KMS-11 (cell line): ENCODE measurements at regions not wholly inside any gene's neighbourhood (a gene's known extent, or its start where the extent isn't known, plus 50 kb on each side); places are given as distances from the start of the nearest gene placed in this dataset.

Experiments
- H2AFZ ChIP-seq: fragments of 200-600 bp; sonication (generic); 2 replicates; pipeline ENCODE4 v1.6.1; 2016; ENCODE audit warnings: antibody characterized with exemption, mixed run types, low read depth
- H3K27ac ChIP-seq: fragments of 200-600 bp; sonication (generic); 2 replicates; pipeline ENCODE4 v1.6.1; 2016; ENCODE audit warnings: mild to moderate bottlenecking, mixed run types
- H3K27me3 ChIP-seq: fragments of 200-600 bp; sonication (generic); 2 replicates; pipeline ENCODE4 v1.6.1; 2017; ENCODE audit warnings: mild to moderate bottlenecking, low read depth, mixed run types, moderate library complexity; ENCODE audit not compliant: insufficient read depth
- H3K36me3 ChIP-seq: fragments of 200-600 bp; sonication (generic); 2 replicates; pipeline ENCODE4 v1.6.1; 2017; ENCODE audit warnings: mild to moderate bottlenecking, mixed run types; ENCODE audit not compliant: insufficient read depth
- H3K4me1 ChIP-seq: fragments of 200-600 bp; sonication (generic); 2 replicates; pipeline ENCODE4 v1.6.1; 2016; ENCODE audit warnings: mild to moderate bottlenecking, low read depth, mixed run types; ENCODE audit not compliant: poor library complexity, severe bottlenecking
- H3K4me2 ChIP-seq: fragments of 200-600 bp; sonication (generic); 2 replicates; pipeline ENCODE4 v1.7.0; 2016; ENCODE audit warnings: mild to moderate bottlenecking, mixed run types
- H3K4me3 ChIP-seq: fragments of 200-600 bp; sonication (generic); IDR thresholded peaks from 2 replicates; pipeline ENCODE4 v1.6.1; 2017; ENCODE audit warnings: low read depth, low read length, mixed read lengths; ENCODE audit not compliant: insufficient read depth
- H3K79me2 ChIP-seq: fragments of 200-600 bp; sonication (generic); 2 replicates; pipeline ENCODE4 v1.6.1; 2016; ENCODE audit warnings: low read depth, mixed run types; ENCODE audit not compliant: insufficient read depth
- H3K9ac ChIP-seq: fragments of 200-600 bp; sonication (generic); 2 replicates; pipeline ENCODE4 v1.6.1; 2016; ENCODE audit warnings: mild to moderate bottlenecking, mixed run types
- H4K20me1 ChIP-seq: fragments of 200-600 bp; sonication (generic); 2 replicates; pipeline ENCODE4 v1.6.1; 2016; ENCODE audit warnings: mild to moderate bottlenecking, mixed run types; ENCODE audit not compliant: insufficient read depth
- CTCF ChIP-seq: fragments of 200-600 bp; sonication (generic); conservative IDR thresholded peaks from 2 replicates; pipeline ENCODE4 v1.6.1; 2017; ENCODE audit warnings: low read depth, mild to moderate bottlenecking, antibody characterized with exemption, low read length, moderate library complexity, mixed read lengths

- no peak for TF ChIP-seq CTCF
- Histone ChIP-seq H3K27ac (peak overlapping the region; percentile 82), H3K4me2 (peak overlapping the region; percentile 83), H3K79me2 (no peaks in the 10 kb centered on the region), H2AFZ (0 out of 2 replicates have a peak overlapping the region, but pooled peaks have one; percentile 74), H3K4me1 (peaks cover 50% of the 10 kb centered on the region), H3K9ac (peak overlapping the region; percentile 63; the same call in 1 of the 2 replicates), H4K20me1 (no peaks in the 10 kb centered on the region), H3K4me3 (no peak overlapping the region), H3K27me3 (peaks cover 20% of the 10 kb centered on the region; the same call in 1 of the 2 replicates), H3K36me3 (no peaks in the 10 kb centered on the region)
Measured at GRCh38 chr1:234962340-234962989, 166.2 kb downstream of the TOMM20 start.

- peak overlapping the region; percentile 83 for H3K4me2 ChIP-seq
- no peaks in the 10 kb centered on the region for H3K79me2 ChIP-seq
- TF ChIP-seq CTCF: no peak
- no peaks in the 10 kb centered on the region for H4K20me1 ChIP-seq
- no peak overlapping the region for H2AFZ ChIP-seq
- H3K4me3 ChIP-seq: no peak overlapping the region
- H3K4me1 ChIP-seq: peaks cover 57% of the 10 kb centered on the region
- 0 out of 2 replicates have a peak overlapping the region, but pooled peaks have one; percentile 82 for H3K27ac ChIP-seq
- H3K27me3 ChIP-seq: peaks cover 20% of the 10 kb centered on the region; the same call in 1 of the 2 replicates
- H3K9ac ChIP-seq: no peak overlapping the region
- H3K36me3 ChIP-seq: no peaks in the 10 kb centered on the region
Measured at GRCh38 chr1:234961456-234962339, 166.9 kb downstream of the TOMM20 start.

GRCh38 chr1:234960722-234961455, 167.7 kb downstream of the TOMM20 start:
- Histone ChIP-seq H3K4me3 (no peak overlapping the region), H3K27ac (no peak overlapping the region), H2AFZ (no peak overlapping the region), H3K79me2 (no peaks in the 10 kb centered on the region), H3K27me3 (peaks cover 20% of the 10 kb centered on the region; the same call in 1 of the 2 replicates), H3K4me1 (peaks cover 57% of the 10 kb centered on the region), H3K36me3 (no peaks in the 10 kb centered on the region), H3K4me2 (no peak overlapping the region; the same call in 1 of the 2 replicates), H4K20me1 (no peaks in the 10 kb centered on the region), H3K9ac (no peak overlapping the region)
- TF ChIP-seq CTCF: no peak
